HFF-Myc (cell line): ENCODE measurements at regions not wholly inside any gene's neighbourhood (a gene's known extent, or its start where the extent isn't known, plus 50 kb on each side); places are given as distances from the start of the nearest gene placed in this dataset.

ENCODE experiments used
- DNase-seq: peaks from one replicate; pipeline ENCODE4 v3.0.0-alpha.2; 2011; ENCODE audit warnings: low read depth; ENCODE audit errors: extremely low read depth
- H3K4me3 ChIP-seq: replicated peaks from 2 replicates; pipeline ENCODE4 v1.5.1; 2011; ENCODE audit warnings: low read depth, mild to moderate bottlenecking, control low read depth, low read length
- CTCF ChIP-seq: IDR thresholded peaks from 2 replicates; pipeline ENCODE4 v1.5.1; 2012; ENCODE audit warnings: mild to moderate bottlenecking, low read depth, low read length, control low read depth; ENCODE audit errors: missing control alignments

DNA sequence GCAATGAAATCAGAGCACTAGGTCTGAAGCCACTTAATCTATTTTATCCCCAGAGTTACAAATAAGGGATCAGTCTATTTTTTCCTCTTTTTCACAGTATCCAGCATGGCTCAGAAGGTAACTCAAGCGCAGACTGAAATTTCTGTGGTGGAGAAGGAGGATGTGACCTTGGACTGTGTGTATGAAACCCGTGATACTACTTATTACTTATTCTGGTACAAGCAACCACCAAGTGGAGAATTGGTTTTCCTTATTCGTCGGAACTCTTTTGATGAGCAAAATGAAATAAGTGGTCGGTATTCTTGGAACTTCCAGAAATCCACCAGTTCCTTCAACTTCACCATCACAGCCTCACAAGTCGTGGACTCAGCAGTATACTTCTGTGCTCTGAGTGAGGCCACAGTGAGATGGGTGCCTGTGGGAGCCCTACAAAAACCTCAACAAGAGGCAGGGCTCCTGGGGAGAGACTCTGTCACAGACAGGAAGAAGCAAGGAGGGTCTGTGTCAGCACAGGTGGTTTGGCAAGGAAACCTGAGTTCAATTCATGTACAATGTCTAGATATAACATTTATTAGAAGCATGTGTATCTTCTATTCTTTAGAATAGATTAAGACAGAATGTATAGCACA lies 334.3 kb upstream of the OR4E1 start:
- H3K4me3 ChIP-seq = no peak overlapping the region
- DNase-seq = no peak
- TF ChIP-seq CTCF = no peak

DNA sequence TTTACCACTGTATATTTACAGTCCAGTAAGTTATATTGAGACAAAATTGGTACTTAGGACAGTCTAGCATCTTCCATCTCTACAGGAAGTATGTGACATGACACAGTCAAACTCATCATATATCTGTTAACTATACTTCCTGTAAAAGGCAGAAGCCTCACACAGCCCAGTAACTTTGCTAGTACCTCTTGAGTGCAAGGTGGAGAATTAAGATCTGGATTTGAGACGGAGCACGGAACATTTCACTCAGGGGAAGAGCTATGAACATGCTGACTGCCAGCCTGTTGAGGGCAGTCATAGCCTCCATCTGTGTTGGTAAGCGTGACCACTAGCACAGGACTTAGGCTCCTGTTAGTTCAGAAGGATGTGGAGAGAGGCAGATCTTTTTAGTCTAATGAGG lies 333.7 kb upstream of the OR4E1 start:
- no peak for TF ChIP-seq CTCF
- DNase-seq = no peak
- H3K4me3 ChIP-seq = no peak overlapping the region

GRCh38 chr14:22003461-22003860 lies 329.8 kb upstream of the OR4E1 start:
- no peak for TF ChIP-seq CTCF
- DNase-seq = no peak
- no peak overlapping the region for H3K4me3 ChIP-seq

DNA sequence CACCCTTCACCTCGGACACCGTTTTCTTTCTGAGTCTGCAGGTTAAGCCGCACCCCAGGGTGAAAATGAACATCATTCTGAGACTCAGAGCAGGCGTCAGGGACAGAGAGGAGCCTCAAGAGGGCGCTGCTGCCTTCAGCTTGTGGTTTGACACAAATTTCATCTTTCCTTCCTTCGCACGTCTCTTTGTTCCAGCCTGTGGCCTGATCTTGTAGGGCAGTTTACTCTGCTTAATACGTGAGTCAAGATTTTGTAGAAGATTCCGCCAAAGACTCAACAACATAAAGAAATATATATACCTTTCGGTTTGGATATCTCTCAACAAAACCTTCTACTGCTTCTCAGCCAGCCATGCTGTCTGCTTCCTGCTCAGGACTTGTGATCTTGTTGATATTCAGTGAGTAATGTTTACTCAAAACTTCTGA lies 329.3 kb upstream of the OR4E1 start:
- H3K4me3 ChIP-seq = no peak overlapping the region
- peak; percentile 10 for TF ChIP-seq CTCF
- DNase-seq = no peak

GRCh38 chr14:21999402-21999801 lies 325.8 kb upstream of the OR4E1 start:
- TF ChIP-seq CTCF = no peak
- DNase-seq = no peak
- no peak overlapping the region for H3K4me3 ChIP-seq

DNA sequence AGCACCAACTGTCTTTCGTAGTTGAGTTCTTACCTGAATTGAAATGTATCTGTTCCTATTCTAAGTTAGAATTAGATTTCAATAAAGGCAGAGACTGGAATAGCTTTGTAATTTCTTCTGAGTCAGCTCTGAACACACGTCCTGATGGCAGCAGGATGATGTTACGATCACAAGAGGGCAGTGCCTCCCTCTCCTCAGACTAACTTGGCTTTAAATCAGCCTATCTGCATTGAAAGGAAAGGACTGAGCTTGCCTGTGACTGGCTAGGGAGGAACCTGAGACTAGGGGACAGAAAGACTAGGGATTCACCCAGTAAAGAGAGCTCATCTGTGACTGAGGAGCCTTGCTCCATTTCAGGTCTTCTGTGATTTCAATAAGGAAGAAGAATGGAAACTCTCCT lies 323.7 kb upstream of the OR4E1 start:
- TF ChIP-seq CTCF = no peak
- no peak for DNase-seq
- H3K4me3 ChIP-seq = no peak overlapping the region

- H3K4me3 ChIP-seq = no peak overlapping the region
- DNase-seq = no peak
- TF ChIP-seq CTCF = no peak
Observed at GRCh38 chr14:21995332-21995731, 321.7 kb upstream of the OR4E1 start.
